Neural crest cell (in vitro differentiated cells): ENCODE measurements at regions not wholly inside any gene's neighbourhood (a gene's known extent, or its start where the extent isn't known, plus 50 kb on each side); places are given as distances from the start of the nearest gene placed in this dataset.

Experiments used
- DNase-seq: peaks from one replicate; pipeline ENCODE4 v3.0.0; 2021; ENCODE audit warnings: low read depth, mixed read lengths, low spot score
- H3K27ac Mint-ChIP-seq: one replicate; pipeline ENCODE4 v1.8.0; 2021; ENCODE audit warnings: mild to moderate bottlenecking, mixed read lengths; ENCODE audit not compliant: unreplicated experiment
- H3K27me3 Mint-ChIP-seq: 2 replicates; pipeline ENCODE4 v1.8.0; 2021; ENCODE audit warnings: low read depth, mild to moderate bottlenecking, mixed read lengths
- H3K36me3 Mint-ChIP-seq: 2 replicates; pipeline ENCODE4 v1.8.0; 2021; ENCODE audit warnings: low read depth, mild to moderate bottlenecking, mixed read lengths
- H3K4me1 Mint-ChIP-seq: 2 replicates; pipeline ENCODE4 v1.8.0; 2021; ENCODE audit warnings: mixed read lengths
- H3K4me3 Mint-ChIP-seq: one replicate; pipeline ENCODE4 v1.8.0; 2021; ENCODE audit warnings: mild to moderate bottlenecking, mixed read lengths
- H3K9me3 Mint-ChIP-seq: 2 replicates; pipeline ENCODE4 v1.8.0; 2021; ENCODE audit warnings: mixed read lengths
- TF ChIP-seq, protein P1 (sequence below): fragments of 200-600 bp; sonication (generic); conservative IDR thresholded peaks from 2 replicates; pipeline ENCODE4 v1.5.0; 2021; ENCODE audit warnings: antibody characterized with exemption, mild to moderate bottlenecking

DNA sequence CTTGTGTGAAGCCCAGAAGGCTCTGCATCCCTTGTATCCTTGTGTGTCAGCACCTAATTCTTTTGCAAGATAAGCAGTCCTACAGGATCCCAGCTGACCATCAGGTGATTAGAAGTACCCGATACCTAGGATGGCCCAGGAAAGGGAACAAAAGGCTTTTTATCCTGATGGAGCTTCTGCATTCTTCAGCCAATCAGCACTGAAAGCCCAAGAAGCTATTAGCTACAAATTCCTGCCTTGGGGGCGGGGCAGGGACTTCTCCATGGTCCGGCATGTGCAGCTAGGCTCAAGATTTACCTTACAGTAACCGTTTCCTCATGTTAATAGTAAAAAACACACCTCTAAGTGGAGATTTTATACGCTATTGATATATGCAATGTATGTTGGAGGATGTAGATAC, 264.6 kb upstream of the THUMPD2 start:
- no peak for DNase-seq
- H3K27me3 Mint-ChIP-seq: peaks cover 3% of the 10 kb centered on the region
- no peaks in the 10 kb centered on the region for H3K36me3 Mint-ChIP-seq
- TF ChIP-seq, protein P1, sequence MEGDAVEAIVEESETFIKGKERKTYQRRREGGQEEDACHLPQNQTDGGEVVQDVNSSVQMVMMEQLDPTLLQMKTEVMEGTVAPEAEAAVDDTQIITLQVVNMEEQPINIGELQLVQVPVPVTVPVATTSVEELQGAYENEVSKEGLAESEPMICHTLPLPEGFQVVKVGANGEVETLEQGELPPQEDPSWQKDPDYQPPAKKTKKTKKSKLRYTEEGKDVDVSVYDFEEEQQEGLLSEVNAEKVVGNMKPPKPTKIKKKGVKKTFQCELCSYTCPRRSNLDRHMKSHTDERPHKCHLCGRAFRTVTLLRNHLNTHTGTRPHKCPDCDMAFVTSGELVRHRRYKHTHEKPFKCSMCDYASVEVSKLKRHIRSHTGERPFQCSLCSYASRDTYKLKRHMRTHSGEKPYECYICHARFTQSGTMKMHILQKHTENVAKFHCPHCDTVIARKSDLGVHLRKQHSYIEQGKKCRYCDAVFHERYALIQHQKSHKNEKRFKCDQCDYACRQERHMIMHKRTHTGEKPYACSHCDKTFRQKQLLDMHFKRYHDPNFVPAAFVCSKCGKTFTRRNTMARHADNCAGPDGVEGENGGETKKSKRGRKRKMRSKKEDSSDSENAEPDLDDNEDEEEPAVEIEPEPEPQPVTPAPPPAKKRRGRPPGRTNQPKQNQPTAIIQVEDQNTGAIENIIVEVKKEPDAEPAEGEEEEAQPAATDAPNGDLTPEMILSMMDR: no peak
- no peaks in the 10 kb centered on the region for H3K9me3 Mint-ChIP-seq
- no peak overlapping the region for H3K4me3 Mint-ChIP-seq
- no peaks in the 10 kb centered on the region for H3K4me1 Mint-ChIP-seq
- no peak overlapping the region for H3K27ac Mint-ChIP-seq

DNA sequence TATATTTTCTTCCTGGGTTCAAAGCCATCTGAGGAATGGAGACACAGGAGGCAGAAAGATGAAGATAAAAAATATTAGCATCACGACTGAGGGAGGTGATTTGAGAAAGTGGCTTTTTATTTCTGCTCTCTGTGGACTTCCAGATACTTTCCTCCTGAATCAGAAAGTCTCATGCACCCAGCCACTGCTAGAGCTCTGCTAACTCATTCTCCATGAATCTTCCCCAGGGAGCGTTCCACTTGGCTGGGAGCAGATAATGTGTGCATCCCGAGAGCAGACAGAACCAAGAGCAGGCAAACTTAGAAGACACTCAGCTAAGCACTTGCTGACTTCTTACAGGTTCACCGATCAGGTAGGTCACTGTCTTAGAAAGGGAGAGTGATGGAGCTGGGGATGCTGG, 264.1 kb upstream of the THUMPD2 start:
- Mint-ChIP-seq H3K4me3 (no peak overlapping the region), H3K27me3 (peaks cover 3% of the 10 kb centered on the region), H3K36me3 (no peaks in the 10 kb centered on the region), H3K9me3 (no peaks in the 10 kb centered on the region), H3K4me1 (no peaks in the 10 kb centered on the region), H3K27ac (no peak overlapping the region)
- DNase-seq: no peak
- TF ChIP-seq, protein P1: no peak

DNA sequence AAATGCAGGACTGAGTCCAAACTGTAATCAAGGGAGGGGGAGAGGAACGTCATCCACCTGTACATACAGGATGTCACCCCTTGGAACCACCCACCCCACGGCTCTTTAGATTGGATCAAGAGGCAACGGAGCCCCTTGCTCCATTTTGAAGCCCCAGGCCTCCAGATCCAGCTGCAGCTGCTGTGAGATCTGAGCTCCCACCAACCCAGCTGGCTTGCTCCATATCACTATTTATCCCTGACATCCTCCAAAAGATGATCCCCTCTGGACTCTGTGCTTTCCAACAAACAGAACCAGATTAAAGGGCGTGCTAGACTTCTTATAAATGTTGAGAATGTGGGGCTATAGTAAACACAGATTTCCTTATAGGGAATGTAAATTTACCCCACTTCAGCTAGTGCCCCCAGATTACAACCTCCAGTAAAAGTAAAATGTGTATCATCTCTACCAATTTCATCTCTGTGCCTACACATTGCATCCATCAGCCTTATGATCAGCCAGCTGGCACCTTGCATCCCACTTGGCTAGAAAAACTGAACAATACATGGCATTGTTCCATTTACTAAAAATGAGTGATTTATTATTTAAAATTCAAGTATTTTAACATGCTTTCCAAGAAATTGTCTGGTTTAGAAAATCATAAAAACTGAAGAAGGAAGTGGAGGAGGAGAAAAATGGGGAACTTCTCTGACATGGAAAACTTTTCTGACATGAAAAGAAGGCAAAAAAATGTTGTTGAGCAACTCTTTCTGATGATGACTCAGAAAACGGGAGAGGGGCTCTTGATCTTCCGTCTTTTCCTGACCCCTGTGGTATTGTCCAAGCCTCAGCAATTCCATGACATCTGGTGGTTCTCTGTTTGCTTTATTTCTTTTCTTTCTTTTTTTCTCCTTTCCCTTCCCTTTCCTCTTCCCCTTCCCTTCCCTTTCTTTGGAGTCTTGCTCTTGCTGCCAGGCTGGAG, 262.6 kb upstream of the THUMPD2 start:
- no peaks in the 10 kb centered on the region for H3K36me3 Mint-ChIP-seq
- DNase-seq: no peak
- H3K27me3 Mint-ChIP-seq: peaks cover 3% of the 10 kb centered on the region
- H3K27ac Mint-ChIP-seq: no peak overlapping the region
- H3K4me3 Mint-ChIP-seq: no peak overlapping the region
- H3K9me3 Mint-ChIP-seq: no peaks in the 10 kb centered on the region
- H3K4me1 Mint-ChIP-seq: no peaks in the 10 kb centered on the region
- TF ChIP-seq, protein P1: no peak

DNA sequence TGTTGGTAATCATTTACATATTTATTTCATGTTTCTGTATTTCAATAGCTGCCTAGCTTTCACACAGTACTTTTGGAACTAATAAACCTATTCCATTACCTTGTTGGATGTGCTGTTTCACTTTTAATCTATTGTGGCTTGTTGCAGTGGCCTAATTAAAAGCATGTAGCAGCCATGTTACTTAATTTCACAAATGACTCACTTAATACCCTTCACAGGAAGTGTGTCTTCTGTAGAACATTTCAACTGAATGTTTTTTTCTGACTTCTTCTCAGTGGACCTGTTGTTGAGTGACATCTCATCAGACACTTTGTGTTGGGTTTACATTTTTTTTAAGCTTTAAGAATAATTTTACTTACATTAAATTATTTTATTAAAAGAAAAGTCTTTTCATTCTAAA, 260.5 kb upstream of the THUMPD2 start:
- H3K4me3 Mint-ChIP-seq: no peak overlapping the region

DNA sequence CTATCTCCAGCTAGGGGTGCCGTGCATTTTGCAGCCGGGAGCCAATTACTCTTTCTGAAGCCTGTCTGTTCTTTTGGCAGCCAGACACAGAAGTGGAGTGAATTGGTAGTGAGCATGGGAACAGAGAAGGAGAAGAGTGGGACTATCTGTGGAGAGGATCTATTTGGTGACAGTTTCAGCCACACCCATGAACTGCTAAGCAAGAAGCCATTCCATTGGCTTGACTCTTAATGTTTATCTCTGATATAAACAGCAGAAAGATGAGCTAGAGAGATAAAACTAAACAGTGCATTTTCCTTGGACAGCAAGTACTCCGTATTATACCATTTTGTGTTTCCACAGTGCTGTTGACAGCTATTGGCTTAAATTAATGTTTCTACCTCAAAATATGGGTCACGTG, 259.6 kb upstream of the THUMPD2 start:
- no peak for DNase-seq
- Mint-ChIP-seq H3K9me3 (peaks cover 2% of the 10 kb centered on the region), H3K4me1 (no peaks in the 10 kb centered on the region), H3K27ac (no peak overlapping the region), H3K36me3 (no peaks in the 10 kb centered on the region), H3K4me3 (no peak overlapping the region), H3K27me3 (no peaks in the 10 kb centered on the region)
- TF ChIP-seq, protein P1: no peak

More for the DNA sequence above, 260.5 kb upstream of the THUMPD2 start:
- no peaks in the 10 kb centered on the region for H3K36me3 Mint-ChIP-seq
- H3K27ac Mint-ChIP-seq: no peak overlapping the region
- H3K4me1 Mint-ChIP-seq: no peaks in the 10 kb centered on the region
- no peaks in the 10 kb centered on the region for H3K27me3 Mint-ChIP-seq
- TF ChIP-seq, protein P1: no peak
- DNase-seq: no peak
- H3K9me3 Mint-ChIP-seq: no peaks in the 10 kb centered on the region
